ENCODE measurements at regions not wholly inside any gene's neighbourhood (a gene's known extent, or its start where the extent isn't known, plus 50 kb on each side); places are given as distances from the start of the nearest gene placed in this dataset.
A peak's percentile ranks its signal among the peaks of the same experiment; 100 is the strongest.

- Histone ChIP-seq H3K4me3 (ENCODE audit: low read length) (peak overlapping the region; percentile 38), H3K4me1 (ENCODE audit: control insufficient read depth, insufficient read depth, low read length) (peaks cover 50% of the 10 kb centered on the region), H3K9ac (ENCODE audit: low read depth, low read length) (peak overlapping the region; percentile 82), H3K27me3 (ENCODE audit: control insufficient read depth, insufficient read depth, low read length) (no peaks in the 10 kb centered on the region), H3K9me3 (replicated peaks; ENCODE audit: low read length) (no peaks in the 10 kb centered on the region), H3K36me3 (ENCODE audit: insufficient read depth, low read length) (no peaks in the 10 kb centered on the region), H3K4me2 (ENCODE audit: low read length) (peak overlapping the region; percentile 32)
Observed at GRCh38 chr4:158313566-158313965, 103.3 kb downstream of the TMEM144 start.

- H3K4me3 ChIP-seq (ENCODE audit: low read length), result peak overlapping the region; percentile 37
- H3K9me3 ChIP-seq (replicated peaks; ENCODE audit: low read length), result no peaks in the 10 kb centered on the region
- peaks cover 53% of the 10 kb centered on the region for H3K4me1 ChIP-seq (ENCODE audit: control insufficient read depth, insufficient read depth, low read length)
- no peaks in the 10 kb centered on the region for H3K27me3 ChIP-seq (ENCODE audit: control insufficient read depth, insufficient read depth, low read length)
- H3K36me3 ChIP-seq (ENCODE audit: insufficient read depth, low read length), result no peaks in the 10 kb centered on the region
- peak overlapping the region; percentile 82 for H3K9ac ChIP-seq (ENCODE audit: low read depth, low read length)
- H3K4me2 ChIP-seq (ENCODE audit: low read length), result peak overlapping the region; percentile 67
Observed at GRCh38 chr4:158314756-158315487, 104.6 kb downstream of the TMEM144 start.

GRCh38 chr4:158315706-158316105 is 105.4 kb downstream of the TMEM144 start:
- H3K27me3 ChIP-seq (ENCODE audit: control insufficient read depth, insufficient read depth, low read length), result no peaks in the 10 kb centered on the region
- no peaks in the 10 kb centered on the region for H3K36me3 ChIP-seq (ENCODE audit: insufficient read depth, low read length)
- peak overlapping the region; percentile 37 for H3K4me3 ChIP-seq (ENCODE audit: low read length)
- no peaks in the 10 kb centered on the region for H3K9me3 ChIP-seq (replicated peaks; ENCODE audit: low read length)
- H3K4me2 ChIP-seq (ENCODE audit: low read length), result peak overlapping the region; percentile 67
- H3K4me1 ChIP-seq (ENCODE audit: control insufficient read depth, insufficient read depth, low read length), result peaks cover 53% of the 10 kb centered on the region
- peak overlapping the region; percentile 81 for H3K9ac ChIP-seq (ENCODE audit: low read depth, low read length)

GRCh38 chr4:158316264-158316663 is 106.0 kb downstream of the TMEM144 start:
- H3K4me1 ChIP-seq (ENCODE audit: control insufficient read depth, insufficient read depth, low read length), result peaks cover 53% of the 10 kb centered on the region
- no peaks in the 10 kb centered on the region for H3K9me3 ChIP-seq (replicated peaks; ENCODE audit: low read length)
- H3K36me3 ChIP-seq (ENCODE audit: insufficient read depth, low read length), result no peaks in the 10 kb centered on the region
- peak overlapping the region; percentile 67 for H3K4me2 ChIP-seq (ENCODE audit: low read length)
- H3K9ac ChIP-seq (ENCODE audit: low read depth, low read length), result peak overlapping the region; percentile 81
- peak overlapping the region; percentile 10 for H3K4me3 ChIP-seq (ENCODE audit: low read length)
- H3K27me3 ChIP-seq (ENCODE audit: control insufficient read depth, insufficient read depth, low read length), result no peaks in the 10 kb centered on the region

DNA sequence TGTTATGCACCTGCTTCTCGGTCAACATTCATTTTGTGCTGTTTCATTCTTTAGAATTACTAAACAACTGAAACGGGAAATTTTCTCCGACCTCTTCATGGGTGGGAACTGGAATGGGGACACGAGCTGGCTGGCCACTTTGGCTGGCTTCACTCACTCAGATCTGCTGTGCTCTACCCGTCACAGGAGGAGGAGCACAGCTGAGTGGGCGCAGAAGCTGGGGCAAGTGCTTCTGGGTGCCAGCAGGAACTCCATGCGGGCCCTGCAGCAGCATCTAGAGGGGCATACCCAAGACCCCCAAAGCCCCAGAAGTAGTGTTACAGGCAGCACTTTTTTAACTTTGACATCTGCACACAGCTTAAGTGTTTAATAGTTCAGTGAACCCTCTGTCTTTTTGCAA is 109.6 kb downstream of the TMEM144 start:
- Histone ChIP-seq H3K27me3 (ENCODE audit: control insufficient read depth, insufficient read depth, low read length) (no peaks in the 10 kb centered on the region), H3K9me3 (replicated peaks; ENCODE audit: low read length) (no peaks in the 10 kb centered on the region), H3K4me2 (ENCODE audit: low read length) (no peak overlapping the region), H3K4me1 (ENCODE audit: control insufficient read depth, insufficient read depth, low read length) (peaks cover 26% of the 10 kb centered on the region), H3K36me3 (ENCODE audit: insufficient read depth, low read length) (no peaks in the 10 kb centered on the region), H3K9ac (ENCODE audit: low read depth, low read length) (no peak overlapping the region), H3K4me3 (ENCODE audit: low read length) (no peak overlapping the region)

DNA sequence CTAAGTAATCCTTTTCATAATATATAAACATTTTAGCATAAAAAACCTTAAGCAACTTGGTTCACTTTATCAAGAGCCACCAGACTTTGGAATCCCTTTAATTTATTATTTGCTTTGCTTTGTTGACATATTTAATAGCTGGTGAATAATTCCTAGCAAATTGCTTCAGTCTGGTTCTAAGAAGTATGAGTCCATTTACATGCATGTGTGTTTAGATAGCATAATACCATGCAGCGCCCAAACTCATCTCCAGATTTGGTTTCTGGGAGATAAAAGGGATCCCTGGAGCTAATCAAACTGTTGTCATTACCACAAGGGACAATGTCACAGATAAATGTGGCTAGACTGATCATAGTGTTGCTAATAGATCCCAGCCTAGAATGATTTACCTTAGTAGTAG is 111.8 kb downstream of the TMEM144 start:
- no peak overlapping the region for H3K9ac ChIP-seq (ENCODE audit: low read depth, low read length)
- no peak overlapping the region for H3K4me2 ChIP-seq (ENCODE audit: low read length)
- peaks cover 4% of the 10 kb centered on the region for H3K4me1 ChIP-seq (ENCODE audit: control insufficient read depth, insufficient read depth, low read length)
- H3K9me3 ChIP-seq (replicated peaks; ENCODE audit: low read length), result no peaks in the 10 kb centered on the region
- H3K4me3 ChIP-seq (ENCODE audit: low read length), result no peak overlapping the region
- no peaks in the 10 kb centered on the region for H3K36me3 ChIP-seq (ENCODE audit: insufficient read depth, low read length)
- H3K27me3 ChIP-seq (ENCODE audit: control insufficient read depth, insufficient read depth, low read length), result no peaks in the 10 kb centered on the region

- Histone ChIP-seq H3K9me3 (replicated peaks; ENCODE audit: low read length) (no peaks in the 10 kb centered on the region), H3K4me2 (ENCODE audit: low read length) (no peak overlapping the region), H3K27me3 (ENCODE audit: control insufficient read depth, insufficient read depth, low read length) (no peaks in the 10 kb centered on the region), H3K36me3 (ENCODE audit: insufficient read depth, low read length) (no peaks in the 10 kb centered on the region), H3K4me1 (ENCODE audit: control insufficient read depth, insufficient read depth, low read length) (no peaks in the 10 kb centered on the region), H3K4me3 (ENCODE audit: low read length) (no peak overlapping the region), H3K9ac (ENCODE audit: low read depth, low read length) (no peak overlapping the region)
Observed at GRCh38 chr4:158327525-158327924, 117.2 kb downstream of the TMEM144 start.

GRCh38 chr4:158331863-158332262 is 121.6 kb downstream of the TMEM144 start:
- Histone ChIP-seq H3K36me3 (ENCODE audit: insufficient read depth, low read length) (no peaks in the 10 kb centered on the region), H3K27me3 (ENCODE audit: control insufficient read depth, insufficient read depth, low read length) (no peaks in the 10 kb centered on the region), H3K4me1 (ENCODE audit: control insufficient read depth, insufficient read depth, low read length) (no peaks in the 10 kb centered on the region), H3K4me2 (ENCODE audit: low read length) (no peak overlapping the region), H3K9me3 (replicated peaks; ENCODE audit: low read length) (no peaks in the 10 kb centered on the region), H3K4me3 (ENCODE audit: low read length) (no peak overlapping the region), H3K9ac (ENCODE audit: low read depth, low read length) (no peak overlapping the region)

- Histone ChIP-seq H3K4me1 (ENCODE audit: control insufficient read depth, insufficient read depth, low read length) (no peaks in the 10 kb centered on the region), H3K4me3 (ENCODE audit: low read length) (no peak overlapping the region)
Observed at GRCh38 chr4:158333820-158334219, 123.5 kb downstream of the TMEM144 start.

GRCh38 chr4:158341896-158342295 is 131.6 kb downstream of the TMEM144 start:
- no peak overlapping the region for H3K9ac ChIP-seq (ENCODE audit: low read depth, low read length)
- no peak overlapping the region for H3K4me2 ChIP-seq (ENCODE audit: low read length)
- H3K4me3 ChIP-seq (ENCODE audit: low read length), result no peak overlapping the region
- no peaks in the 10 kb centered on the region for H3K4me1 ChIP-seq (ENCODE audit: control insufficient read depth, insufficient read depth, low read length)
- no peaks in the 10 kb centered on the region for H3K27me3 ChIP-seq (ENCODE audit: control insufficient read depth, insufficient read depth, low read length)
- no peaks in the 10 kb centered on the region for H3K9me3 ChIP-seq (replicated peaks; ENCODE audit: low read length)
- no peaks in the 10 kb centered on the region for H3K36me3 ChIP-seq (ENCODE audit: insufficient read depth, low read length)

More at GRCh38 chr4:158333820-158334219, 123.5 kb downstream of the TMEM144 start:
- Histone ChIP-seq H3K36me3 (ENCODE audit: insufficient read depth, low read length) (no peaks in the 10 kb centered on the region), H3K9me3 (replicated peaks; ENCODE audit: low read length) (no peaks in the 10 kb centered on the region), H3K4me2 (ENCODE audit: low read length) (no peak overlapping the region), H3K9ac (ENCODE audit: low read depth, low read length) (no peak overlapping the region), H3K27me3 (ENCODE audit: control insufficient read depth, insufficient read depth, low read length) (no peaks in the 10 kb centered on the region)

GRCh38 chr4:158346576-158346975 is 136.3 kb downstream of the TMEM144 start:
- Histone ChIP-seq H3K9ac (ENCODE audit: low read depth, low read length) (no peak overlapping the region), H3K9me3 (replicated peaks; ENCODE audit: low read length) (no peaks in the 10 kb centered on the region), H3K4me1 (ENCODE audit: control insufficient read depth, insufficient read depth, low read length) (no peaks in the 10 kb centered on the region), H3K27me3 (ENCODE audit: control insufficient read depth, insufficient read depth, low read length) (no peaks in the 10 kb centered on the region), H3K36me3 (ENCODE audit: insufficient read depth, low read length) (no peaks in the 10 kb centered on the region), H3K4me2 (ENCODE audit: low read length) (no peak overlapping the region), H3K4me3 (ENCODE audit: low read length) (no peak overlapping the region)

DNA sequence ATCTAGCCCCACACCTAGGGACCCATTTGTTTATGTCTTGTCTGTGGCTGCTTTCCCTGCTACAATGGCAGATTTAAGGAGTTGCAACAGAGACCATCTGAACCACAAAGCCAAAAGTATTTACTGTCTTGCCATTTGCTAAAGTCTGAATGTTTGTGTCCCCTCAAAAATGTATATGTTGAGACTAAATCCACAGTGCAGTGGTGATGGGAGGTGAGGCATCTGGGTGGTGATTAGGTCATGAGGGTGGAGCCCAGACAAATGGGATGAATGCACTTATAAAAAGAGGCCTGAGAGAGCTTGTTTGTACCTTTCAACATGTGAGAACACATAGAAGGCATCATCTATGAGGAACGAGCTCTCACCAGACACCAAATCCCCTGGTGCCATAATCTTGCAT is 137.3 kb downstream of the TMEM144 start:
- Histone ChIP-seq H3K9ac (ENCODE audit: low read depth, low read length) (no peak overlapping the region), H3K4me1 (ENCODE audit: control insufficient read depth, insufficient read depth, low read length) (no peaks in the 10 kb centered on the region), H3K9me3 (replicated peaks; ENCODE audit: low read length) (no peaks in the 10 kb centered on the region), H3K4me3 (ENCODE audit: low read length) (no peak overlapping the region), H3K36me3 (ENCODE audit: insufficient read depth, low read length) (no peaks in the 10 kb centered on the region), H3K4me2 (ENCODE audit: low read length) (no peak overlapping the region), H3K27me3 (ENCODE audit: control insufficient read depth, insufficient read depth, low read length) (no peaks in the 10 kb centered on the region)
